DOHH2 (cell line): ENCODE measurements at regions not wholly inside any gene's neighbourhood (a gene's known extent, or its start where the extent isn't known, plus 50 kb on each side); places are given as distances from the start of the nearest gene placed in this dataset.

Experiments
- CTCF ChIP-seq: fragments of 200-600 bp; sonication (generic); IDR thresholded peaks from one replicate; pipeline ENCODE4 v1.5.1; 2014; ENCODE audit warnings: antibody characterized with exemption, mild to moderate bottlenecking, low read depth, low read length; ENCODE audit not compliant: poor library complexity, severe bottlenecking
- EZH2phosphoT487 ChIP-seq: fragments of 200-600 bp; sonication (generic); IDR thresholded peaks from 2 replicates; pipeline ENCODE4 v1.6.1; 2017; ENCODE audit warnings: borderline replicate concordance, mild to moderate bottlenecking, antibody characterized with exemption, low read length, moderate library complexity, mixed read lengths

GRCh38 chr14:29075761-29076160, 309.2 kb downstream of the FOXG1 start:
- TF ChIP-seq CTCF, result no peak
- no peak for TF ChIP-seq EZH2phosphoT487
